Ishikawa (cell line): ENCODE measurements at regions not wholly inside any gene's neighbourhood (a gene's known extent, or its start where the extent isn't known, plus 50 kb on each side); places are given as distances from the start of the nearest gene placed in this dataset.

Source experiments
- CEBPB ChIP-seq: IDR thresholded peaks from 2 replicates; pipeline ENCODE4 v1.6.1; 2012
- CREB1 ChIP-seq: IDR thresholded peaks from 2 replicates; pipeline ENCODE4 v1.6.1; 2012; ENCODE audit warnings: low read depth
- EGR1 ChIP-seq: IDR thresholded peaks from 2 replicates; pipeline ENCODE4 v1.6.1; 2012
- EP300 ChIP-seq: IDR thresholded peaks from 2 replicates; pipeline ENCODE4 v1.6.1; 2012; ENCODE audit warnings: borderline replicate concordance
- FOXM1 ChIP-seq: IDR thresholded peaks from 2 replicates; pipeline ENCODE4 v1.6.1; 2012; ENCODE audit warnings: low read depth, borderline replicate concordance
- NFIC ChIP-seq: IDR thresholded peaks from 2 replicates; pipeline ENCODE4 v1.6.1; 2012
- RAD21 ChIP-seq: IDR thresholded peaks from 2 replicates; pipeline ENCODE4 v1.6.1; 2012; ENCODE audit warnings: low read depth
- TAF1 ChIP-seq: IDR thresholded peaks from 2 replicates; pipeline ENCODE4 v1.6.1; 2012; ENCODE audit warnings: low read depth, mild to moderate bottlenecking
- TCF12 ChIP-seq: IDR thresholded peaks from 2 replicates; pipeline ENCODE4 v1.6.1; 2012; ENCODE audit warnings: low read depth
- TEAD4 ChIP-seq: IDR thresholded peaks from 2 replicates; pipeline ENCODE4 v1.6.1; 2012
- YY1 ChIP-seq: IDR thresholded peaks from 2 replicates; pipeline ENCODE4 v1.6.1; 2012; ENCODE audit warnings: low read depth
- ZBTB7A ChIP-seq: IDR thresholded peaks from 2 replicates; pipeline ENCODE4 v1.6.1; 2012; ENCODE audit warnings: low read depth
- TF ChIP-seq, protein P1 (sequence below): IDR thresholded peaks from 2 replicates; pipeline ENCODE4 v1.6.1; 2012
- TF ChIP-seq, protein P2 (sequence below): IDR thresholded peaks from 2 replicates; pipeline ENCODE4 v1.6.1; 2012; ENCODE audit warnings: low read depth, mild to moderate bottlenecking
- TF ChIP-seq, protein P3 (sequence below): IDR thresholded peaks from 2 replicates; pipeline ENCODE4 v1.6.1; 2012

DNA sequence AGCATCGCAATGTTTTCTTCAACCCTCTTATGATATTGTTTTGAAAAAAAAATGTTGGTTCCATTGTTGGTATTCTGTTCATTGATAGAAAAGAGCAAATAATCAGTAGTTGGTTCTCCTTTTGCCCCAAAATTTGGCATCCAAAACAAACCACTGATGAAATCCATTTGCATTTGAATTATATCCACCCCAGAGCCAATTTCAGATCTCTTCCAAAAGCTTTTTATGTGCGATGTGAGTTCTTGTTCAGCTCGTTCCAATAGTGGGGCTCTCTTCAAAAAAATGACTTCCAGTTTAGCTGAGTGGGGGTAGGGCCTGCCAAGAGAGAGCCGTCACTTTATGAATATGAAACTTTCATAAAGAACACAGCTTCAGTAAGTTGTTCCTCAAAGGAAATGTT is 130.7 kb downstream of the DIO2 start:
- TF ChIP-seq, protein P1, sequence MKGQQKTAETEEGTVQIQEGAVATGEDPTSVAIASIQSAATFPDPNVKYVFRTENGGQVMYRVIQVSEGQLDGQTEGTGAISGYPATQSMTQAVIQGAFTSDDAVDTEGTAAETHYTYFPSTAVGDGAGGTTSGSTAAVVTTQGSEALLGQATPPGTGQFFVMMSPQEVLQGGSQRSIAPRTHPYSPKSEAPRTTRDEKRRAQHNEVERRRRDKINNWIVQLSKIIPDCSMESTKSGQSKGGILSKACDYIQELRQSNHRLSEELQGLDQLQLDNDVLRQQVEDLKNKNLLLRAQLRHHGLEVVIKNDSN = no peak
- TF ChIP-seq, protein P2, sequence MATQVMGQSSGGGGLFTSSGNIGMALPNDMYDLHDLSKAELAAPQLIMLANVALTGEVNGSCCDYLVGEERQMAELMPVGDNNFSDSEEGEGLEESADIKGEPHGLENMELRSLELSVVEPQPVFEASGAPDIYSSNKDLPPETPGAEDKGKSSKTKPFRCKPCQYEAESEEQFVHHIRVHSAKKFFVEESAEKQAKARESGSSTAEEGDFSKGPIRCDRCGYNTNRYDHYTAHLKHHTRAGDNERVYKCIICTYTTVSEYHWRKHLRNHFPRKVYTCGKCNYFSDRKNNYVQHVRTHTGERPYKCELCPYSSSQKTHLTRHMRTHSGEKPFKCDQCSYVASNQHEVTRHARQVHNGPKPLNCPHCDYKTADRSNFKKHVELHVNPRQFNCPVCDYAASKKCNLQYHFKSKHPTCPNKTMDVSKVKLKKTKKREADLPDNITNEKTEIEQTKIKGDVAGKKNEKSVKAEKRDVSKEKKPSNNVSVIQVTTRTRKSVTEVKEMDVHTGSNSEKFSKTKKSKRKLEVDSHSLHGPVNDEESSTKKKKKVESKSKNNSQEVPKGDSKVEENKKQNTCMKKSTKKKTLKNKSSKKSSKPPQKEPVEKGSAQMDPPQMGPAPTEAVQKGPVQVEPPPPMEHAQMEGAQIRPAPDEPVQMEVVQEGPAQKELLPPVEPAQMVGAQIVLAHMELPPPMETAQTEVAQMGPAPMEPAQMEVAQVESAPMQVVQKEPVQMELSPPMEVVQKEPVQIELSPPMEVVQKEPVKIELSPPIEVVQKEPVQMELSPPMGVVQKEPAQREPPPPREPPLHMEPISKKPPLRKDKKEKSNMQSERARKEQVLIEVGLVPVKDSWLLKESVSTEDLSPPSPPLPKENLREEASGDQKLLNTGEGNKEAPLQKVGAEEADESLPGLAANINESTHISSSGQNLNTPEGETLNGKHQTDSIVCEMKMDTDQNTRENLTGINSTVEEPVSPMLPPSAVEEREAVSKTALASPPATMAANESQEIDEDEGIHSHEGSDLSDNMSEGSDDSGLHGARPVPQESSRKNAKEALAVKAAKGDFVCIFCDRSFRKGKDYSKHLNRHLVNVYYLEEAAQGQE = no peak
- TF ChIP-seq, protein P3, sequence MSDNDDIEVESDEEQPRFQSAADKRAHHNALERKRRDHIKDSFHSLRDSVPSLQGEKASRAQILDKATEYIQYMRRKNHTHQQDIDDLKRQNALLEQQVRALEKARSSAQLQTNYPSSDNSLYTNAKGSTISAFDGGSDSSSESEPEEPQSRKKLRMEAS = no peak
- no peak for TF ChIP-seq TCF12
- no peak for TF ChIP-seq CREB1
- TF ChIP-seq EGR1 = no peak
- no peak for TF ChIP-seq FOXM1
- no peak for TF ChIP-seq NFIC
- TF ChIP-seq ZBTB7A = no peak
- TF ChIP-seq CEBPB = no peak
- no peak for TF ChIP-seq TEAD4
- TF ChIP-seq YY1 = no peak
- no peak for TF ChIP-seq TAF1
- TF ChIP-seq EP300 = no peak
- TF ChIP-seq RAD21 = no peak

DNA sequence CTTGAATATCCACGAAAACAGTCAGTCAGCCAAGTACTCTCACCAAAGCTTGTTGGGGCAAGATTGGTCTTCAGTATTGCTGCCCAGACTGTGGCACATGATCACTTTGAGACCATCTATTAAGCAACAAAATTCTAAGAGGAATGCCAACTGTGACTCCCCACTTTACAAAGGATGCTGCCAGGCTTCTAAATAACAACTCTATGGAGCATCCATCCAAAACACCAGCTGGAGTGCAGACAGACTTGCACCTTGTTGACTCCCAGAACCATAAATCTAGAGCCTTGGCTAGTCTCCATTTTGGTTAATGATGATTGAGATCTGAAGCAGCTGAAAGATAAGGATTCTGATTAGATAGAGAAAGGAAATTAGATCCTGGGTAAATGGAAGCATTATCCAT is 132.8 kb downstream of the DIO2 start:
- TF ChIP-seq CREB1 (no peak), EGR1 (no peak), FOXM1 (no peak)
- TF ChIP-seq, protein P1 = no peak

DNA sequence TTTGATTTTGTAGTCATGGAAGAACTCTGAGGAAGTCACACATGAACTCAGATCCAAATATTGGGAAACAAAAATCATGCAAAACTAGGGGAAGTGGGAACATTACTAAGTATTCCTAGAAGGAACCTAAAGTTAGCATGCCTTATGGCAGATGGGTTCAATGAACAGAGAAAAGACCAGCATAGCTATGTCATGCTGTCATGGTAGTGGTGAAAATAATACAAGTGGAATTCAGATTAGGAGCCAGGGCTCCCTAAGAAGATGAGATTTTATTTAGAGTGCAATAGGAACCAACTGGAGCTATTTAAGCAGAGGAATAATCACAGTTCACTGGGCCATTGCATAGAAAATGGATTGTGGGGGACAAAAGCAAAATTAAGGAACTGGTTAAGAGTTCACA is 134.0 kb downstream of the DIO2 start:
- TF ChIP-seq CEBPB (no peak), FOXM1 (no peak), TCF12 (no peak), RAD21 (no peak)
- TF ChIP-seq, protein P3 = no peak

DNA sequence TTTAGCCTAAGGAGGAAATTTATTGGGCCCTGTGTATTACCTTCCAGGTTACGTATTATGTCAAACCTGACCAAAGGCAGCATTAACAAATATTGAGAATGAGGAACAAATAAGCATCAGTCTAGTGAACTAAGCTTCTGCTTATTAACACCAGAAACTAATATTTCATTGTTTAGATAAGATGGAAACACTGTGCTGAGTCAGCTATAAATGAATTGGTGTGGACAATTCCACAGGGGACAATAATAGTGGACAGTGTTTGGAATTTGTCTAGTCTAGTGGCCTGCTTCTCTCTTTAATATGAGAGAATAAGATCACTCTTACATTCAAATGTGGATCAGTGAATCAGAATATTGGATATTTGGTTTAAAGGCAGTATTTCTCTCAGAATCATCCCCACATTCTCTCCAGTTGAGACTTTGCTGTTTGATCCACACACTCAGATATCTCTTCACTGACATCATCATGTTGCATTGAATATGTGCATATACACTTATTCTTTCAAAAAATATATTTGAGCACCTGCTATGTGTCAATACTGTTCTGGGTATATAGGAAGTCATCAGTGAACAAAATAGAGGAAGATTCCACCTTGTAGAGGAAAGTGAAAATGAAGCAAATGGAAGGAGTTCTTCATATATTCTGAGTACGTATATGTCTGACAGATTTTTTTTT is 136.3 kb downstream of the DIO2 start:
- TF ChIP-seq, protein P2 = no peak
- TF ChIP-seq RAD21 (no peak), TCF12 (no peak), EGR1 (no peak), YY1 (no peak), FOXM1 (no peak), TEAD4 (no peak), NFIC (no peak), CREB1 (no peak), CEBPB (no peak), ZBTB7A (no peak), EP300 (no peak), TAF1 (no peak)
- TF ChIP-seq, protein P1 = no peak
- TF ChIP-seq, protein P3 = no peak

DNA sequence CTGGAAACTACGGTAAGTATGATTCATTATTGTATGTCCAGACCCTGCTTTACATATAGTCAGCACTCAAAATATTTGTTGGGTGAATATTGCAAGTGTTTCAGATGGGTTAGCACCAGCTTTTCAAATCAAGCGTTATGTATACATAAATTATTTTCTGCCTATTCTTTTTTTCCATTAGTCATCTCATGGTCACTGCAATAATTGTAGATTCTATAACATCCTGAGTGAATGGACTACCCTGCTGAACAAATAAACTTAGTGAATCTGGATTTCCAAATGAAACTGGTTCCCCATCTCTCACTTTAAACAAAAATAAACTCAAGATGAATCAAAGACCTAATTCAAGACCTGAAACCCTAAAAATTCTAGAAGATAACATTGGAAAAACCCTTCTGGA is 152.3 kb downstream of the DIO2 start:
- no peak for TF ChIP-seq ZBTB7A
- no peak for TF ChIP-seq NFIC
- TF ChIP-seq TEAD4 = no peak
- TF ChIP-seq, protein P3 = no peak
- TF ChIP-seq TCF12 = no peak
- TF ChIP-seq, protein P1 = no peak
- TF ChIP-seq CREB1 = no peak
- no peak for TF ChIP-seq RAD21
- TF ChIP-seq EP300 = no peak
- no peak for TF ChIP-seq YY1
- no peak for TF ChIP-seq CEBPB
- TF ChIP-seq EGR1 = no peak
- TF ChIP-seq FOXM1 = no peak
- no peak for TF ChIP-seq TAF1
- TF ChIP-seq, protein P2 = no peak
